ENCODE measurements at regions not wholly inside any gene's neighbourhood (a gene's known extent, or its start where the extent isn't known, plus 50 kb on each side); places are given as distances from the start of the nearest gene placed in this dataset.
A peak's percentile ranks its signal among the peaks of the same experiment; 100 is the strongest.

GRCh38 chr15:62550106-62550505, 385.0 kb upstream of the C2CD4B start:
- H3K4me1 ChIP-seq (ENCODE audit: control insufficient read depth, extremely low read depth, insufficient read depth, low read length), result peaks cover 3% of the 10 kb centered on the region
- H3K9ac ChIP-seq (ENCODE audit: control insufficient read depth, extremely low read depth, insufficient read depth, low read length), result no peak overlapping the region
- no peaks in the 10 kb centered on the region for H3K9me1 ChIP-seq (ENCODE audit: control insufficient read depth, extremely low read depth, insufficient read depth, low read length)
- H3K79me2 ChIP-seq (ENCODE audit: control insufficient read depth, insufficient read depth, low read length), result no peaks in the 10 kb centered on the region
- DNase-seq (ENCODE audit: low read depth, low spot score) (no peak), FAIRE-seq (no peak)
- H3K4me3 ChIP-seq (ENCODE audit: control insufficient read depth in 2 of 3, extremely low read depth in 1 of 3, insufficient read depth in 2 of 3, low read depth in 1 of 3, low read length in 3 of 3), result no peak overlapping the region
- dilution Hi-C loops (cut with MboI; ENCODE audit: extremely low pct_ligation_motif_present, low sequenced_read_pairs), result no loop called here
- no peak for TF ChIP-seq EZH2 (IDR thresholded peaks at IDR 0.05; ENCODE audit: low read length)
- TF ChIP-seq, protein P1, sequence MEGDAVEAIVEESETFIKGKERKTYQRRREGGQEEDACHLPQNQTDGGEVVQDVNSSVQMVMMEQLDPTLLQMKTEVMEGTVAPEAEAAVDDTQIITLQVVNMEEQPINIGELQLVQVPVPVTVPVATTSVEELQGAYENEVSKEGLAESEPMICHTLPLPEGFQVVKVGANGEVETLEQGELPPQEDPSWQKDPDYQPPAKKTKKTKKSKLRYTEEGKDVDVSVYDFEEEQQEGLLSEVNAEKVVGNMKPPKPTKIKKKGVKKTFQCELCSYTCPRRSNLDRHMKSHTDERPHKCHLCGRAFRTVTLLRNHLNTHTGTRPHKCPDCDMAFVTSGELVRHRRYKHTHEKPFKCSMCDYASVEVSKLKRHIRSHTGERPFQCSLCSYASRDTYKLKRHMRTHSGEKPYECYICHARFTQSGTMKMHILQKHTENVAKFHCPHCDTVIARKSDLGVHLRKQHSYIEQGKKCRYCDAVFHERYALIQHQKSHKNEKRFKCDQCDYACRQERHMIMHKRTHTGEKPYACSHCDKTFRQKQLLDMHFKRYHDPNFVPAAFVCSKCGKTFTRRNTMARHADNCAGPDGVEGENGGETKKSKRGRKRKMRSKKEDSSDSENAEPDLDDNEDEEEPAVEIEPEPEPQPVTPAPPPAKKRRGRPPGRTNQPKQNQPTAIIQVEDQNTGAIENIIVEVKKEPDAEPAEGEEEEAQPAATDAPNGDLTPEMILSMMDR (optimal IDR thresholded peaks at IDR 0.05 in 1 of 3, IDR thresholded peaks at IDR 0.05 in 1 of 3, conservative IDR thresholded peaks at IDR 0.05 in 1 of 3; ENCODE audit: extremely low read depth in 1 of 3, insufficient read depth in 2 of 3, low read length in 3 of 3), result no peak
- no peaks in the 10 kb centered on the region for H4K20me1 ChIP-seq (ENCODE audit: control insufficient read depth, extremely low read depth, insufficient read depth, low read length)
- no peak overlapping the region for H2AFZ ChIP-seq (ENCODE audit: control insufficient read depth, low read length)
- no peak overlapping the region for H3K27ac ChIP-seq (ENCODE audit: control insufficient read depth, insufficient read depth, low read length)
- H3K4me2 ChIP-seq (ENCODE audit: control insufficient read depth, extremely low read depth, insufficient read depth, low read depth, low read length), result no peak overlapping the region
- no peaks in the 10 kb centered on the region for H3K36me3 ChIP-seq (ENCODE audit: control insufficient read depth in 2 of 2, extremely low read depth in 1 of 2, insufficient read depth in 2 of 2, low read length in 2 of 2)
- no peaks in the 10 kb centered on the region for H3K9me3 ChIP-seq (ENCODE audit: control insufficient read depth, low read depth, low read length)
- H3K27me3 ChIP-seq (ENCODE audit: control insufficient read depth, extremely low read depth, insufficient read depth, low read length), result no peaks in the 10 kb centered on the region

- H3K9me1 ChIP-seq (ENCODE audit: control insufficient read depth, extremely low read depth, insufficient read depth, low read length), result no peaks in the 10 kb centered on the region
- H3K27ac ChIP-seq (ENCODE audit: control insufficient read depth, insufficient read depth, low read length), result no peak overlapping the region
- H3K27me3 ChIP-seq (ENCODE audit: control insufficient read depth, extremely low read depth, insufficient read depth, low read length), result no peaks in the 10 kb centered on the region
- no peaks in the 10 kb centered on the region for H3K9me3 ChIP-seq (ENCODE audit: control insufficient read depth, low read depth, low read length)
- no peak for TF ChIP-seq EZH2 (IDR thresholded peaks at IDR 0.05; ENCODE audit: low read length)
- TF ChIP-seq, protein P1 (optimal IDR thresholded peaks at IDR 0.05 in 1 of 3, IDR thresholded peaks at IDR 0.05 in 1 of 3, conservative IDR thresholded peaks at IDR 0.05 in 1 of 3; ENCODE audit: extremely low read depth in 1 of 3, insufficient read depth in 2 of 3, low read length in 3 of 3), result no peak
- no peak overlapping the region for H3K4me2 ChIP-seq (ENCODE audit: control insufficient read depth, extremely low read depth, insufficient read depth, low read depth, low read length)
- no peaks in the 10 kb centered on the region for H3K36me3 ChIP-seq (ENCODE audit: control insufficient read depth in 2 of 2, extremely low read depth in 1 of 2, insufficient read depth in 2 of 2, low read length in 2 of 2)
- no peak for DNase-seq (ENCODE audit: low read depth, low spot score)
- H2AFZ ChIP-seq (ENCODE audit: control insufficient read depth, low read length), result no peak overlapping the region
- no peak overlapping the region for H3K4me3 ChIP-seq (ENCODE audit: control insufficient read depth in 2 of 3, extremely low read depth in 1 of 3, insufficient read depth in 2 of 3, low read depth in 1 of 3, low read length in 3 of 3)
- dilution Hi-C loops (cut with MboI; ENCODE audit: extremely low pct_ligation_motif_present, low sequenced_read_pairs), result no loop called here
- no peaks in the 10 kb centered on the region for H3K79me2 ChIP-seq (ENCODE audit: control insufficient read depth, insufficient read depth, low read length)
- H3K9ac ChIP-seq (ENCODE audit: control insufficient read depth, extremely low read depth, insufficient read depth, low read length), result no peak overlapping the region
- no peaks in the 10 kb centered on the region for H3K4me1 ChIP-seq (ENCODE audit: control insufficient read depth, extremely low read depth, insufficient read depth, low read length)
- H4K20me1 ChIP-seq (ENCODE audit: control insufficient read depth, extremely low read depth, insufficient read depth, low read length), result no peaks in the 10 kb centered on the region
- FAIRE-seq, result peak; percentile 13
These were observed 387.4 kb upstream of the C2CD4B start for GRCh38 chr15:62552444-62552843.

Measured in keratinocyte (primary cell).